ENCODE measurements at regions not wholly inside any gene's neighbourhood (a gene's known extent, or its start where the extent isn't known, plus 50 kb on each side); places are given as distances from the start of the nearest gene placed in this dataset.
A peak's percentile ranks its signal among the peaks of the same experiment; 100 is the strongest.

DNA sequence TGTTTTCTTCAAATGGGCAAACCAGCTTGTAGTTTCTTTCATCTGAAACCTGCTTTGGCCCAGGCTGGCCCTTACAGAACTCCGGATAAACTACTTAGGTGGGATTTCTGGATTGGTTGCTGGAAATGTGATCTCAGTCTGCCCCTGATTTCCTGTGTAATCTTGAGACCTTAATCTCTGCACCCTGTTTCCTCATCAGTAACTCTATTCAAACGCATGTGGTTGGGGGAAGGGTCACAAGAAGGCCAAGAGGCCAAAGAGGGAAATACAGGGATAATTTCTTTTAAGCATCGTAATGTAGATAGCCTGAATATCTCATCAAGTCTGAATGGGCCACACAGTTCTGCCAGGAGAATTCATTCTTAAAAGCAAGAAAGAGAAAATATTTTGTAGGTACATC lies 483.6 kb downstream of the LTN1 start:
- TF ChIP-seq, protein P1, sequence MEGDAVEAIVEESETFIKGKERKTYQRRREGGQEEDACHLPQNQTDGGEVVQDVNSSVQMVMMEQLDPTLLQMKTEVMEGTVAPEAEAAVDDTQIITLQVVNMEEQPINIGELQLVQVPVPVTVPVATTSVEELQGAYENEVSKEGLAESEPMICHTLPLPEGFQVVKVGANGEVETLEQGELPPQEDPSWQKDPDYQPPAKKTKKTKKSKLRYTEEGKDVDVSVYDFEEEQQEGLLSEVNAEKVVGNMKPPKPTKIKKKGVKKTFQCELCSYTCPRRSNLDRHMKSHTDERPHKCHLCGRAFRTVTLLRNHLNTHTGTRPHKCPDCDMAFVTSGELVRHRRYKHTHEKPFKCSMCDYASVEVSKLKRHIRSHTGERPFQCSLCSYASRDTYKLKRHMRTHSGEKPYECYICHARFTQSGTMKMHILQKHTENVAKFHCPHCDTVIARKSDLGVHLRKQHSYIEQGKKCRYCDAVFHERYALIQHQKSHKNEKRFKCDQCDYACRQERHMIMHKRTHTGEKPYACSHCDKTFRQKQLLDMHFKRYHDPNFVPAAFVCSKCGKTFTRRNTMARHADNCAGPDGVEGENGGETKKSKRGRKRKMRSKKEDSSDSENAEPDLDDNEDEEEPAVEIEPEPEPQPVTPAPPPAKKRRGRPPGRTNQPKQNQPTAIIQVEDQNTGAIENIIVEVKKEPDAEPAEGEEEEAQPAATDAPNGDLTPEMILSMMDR (IDR thresholded peaks at IDR 0.05) = no peak
- 38 to 58% methylated on average over 3 of the region's 3 CpGs for WGBS, 2 donors
- Histone ChIP-seq H3K4me1 (peaks cover 0 to 32% (median 0%) of the 10 kb centered on the region in 9 donors), H3K9me3 (peaks cover 0 to 20% (median 15%) of the 10 kb centered on the region in 11 donors), H3K4me3 (no peak overlapping the region), H3K27ac (peak overlapping the region in 3 of 10 donors; percentile 2 to 56 (median 5)), H3K36me3 (no peaks in the 10 kb centered on the region), H3K27me3 (no peaks in the 10 kb centered on the region)
- intact Hi-C loops (cut with DNase I) = loop anchor here in 2 of 10 donors (10.0 kb wide), 2 partner anchors 154 to 164 kb away; no protein-coding TSS in a partner anchor
- DNase-seq = no peak
- peak in 4 of 8 donors; percentile 11 to 71 (median 52) for ATAC-seq

DNA sequence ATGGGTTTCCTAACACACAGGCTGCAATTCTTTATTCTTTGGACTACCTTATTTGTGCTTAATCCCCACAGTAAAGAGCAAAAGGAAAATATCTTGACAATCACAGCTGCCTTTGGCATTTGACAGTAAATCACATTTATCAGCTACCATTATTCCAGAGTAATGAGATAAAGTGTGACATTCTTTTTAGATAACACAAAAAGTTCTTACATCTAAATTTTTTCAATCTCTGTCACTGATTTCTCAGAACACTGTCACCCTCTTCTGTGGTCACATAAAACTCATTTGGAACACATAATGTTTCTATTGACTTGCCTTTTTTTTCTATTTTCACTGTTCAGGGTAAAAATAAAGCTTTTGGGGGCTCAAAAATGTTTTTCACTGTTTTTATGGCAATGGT lies 484.6 kb downstream of the LTN1 start:
- Histone ChIP-seq H3K4me3 (no peak overlapping the region), H3K9me3 (peaks cover 0 to 20% (median 15%) of the 10 kb centered on the region in 11 donors), H3K27me3 (no peaks in the 10 kb centered on the region), H3K36me3 (no peaks in the 10 kb centered on the region), H3K4me1 (peaks cover 0 to 25% (median 0%) of the 10 kb centered on the region in 9 donors), H3K27ac (peak overlapping the region in 2 of 10 donors; percentile 2 to 56)
- no peak for ATAC-seq
- intact Hi-C loops (cut with DNase I) = loop anchor here in 2 of 10 donors (10.0 kb wide), 2 partner anchors 153 to 163 kb away; no protein-coding TSS in a partner anchor
- DNase-seq = no peak
- TF ChIP-seq, protein P1 (IDR thresholded peaks at IDR 0.05) = no peak

DNA sequence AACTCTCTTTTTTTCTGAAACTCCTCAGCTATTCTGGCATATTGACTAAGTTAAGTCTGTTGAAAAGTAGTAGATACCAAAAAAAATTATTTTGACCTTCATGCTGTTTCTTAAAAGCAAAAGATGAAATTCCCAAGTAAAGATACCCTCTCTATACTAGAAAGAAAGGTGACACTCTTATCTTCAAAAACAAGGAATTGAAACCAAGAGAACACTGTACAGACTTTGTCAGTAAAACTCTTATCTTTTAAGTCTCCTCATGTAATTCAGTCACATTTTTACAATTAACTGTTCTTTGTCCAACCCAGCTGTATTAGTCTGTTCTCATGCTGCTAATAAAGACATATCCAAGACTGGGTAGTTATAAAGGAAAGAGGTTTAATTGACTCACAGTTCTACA lies 496.2 kb downstream of the LTN1 start:
- Histone ChIP-seq H3K36me3 (no peaks in the 10 kb centered on the region), H3K27ac (no peak overlapping the region), H3K4me3 (no peak overlapping the region), H3K4me1 (no peaks in the 10 kb centered on the region), H3K9me3 (no peaks in the 10 kb centered on the region), H3K27me3 (no peaks in the 10 kb centered on the region)
- no peak for DNase-seq
- intact Hi-C loops (cut with DNase I) = no loop called here
- TF ChIP-seq, protein P1 (IDR thresholded peaks at IDR 0.05) = no peak
- no peak for ATAC-seq

DNA sequence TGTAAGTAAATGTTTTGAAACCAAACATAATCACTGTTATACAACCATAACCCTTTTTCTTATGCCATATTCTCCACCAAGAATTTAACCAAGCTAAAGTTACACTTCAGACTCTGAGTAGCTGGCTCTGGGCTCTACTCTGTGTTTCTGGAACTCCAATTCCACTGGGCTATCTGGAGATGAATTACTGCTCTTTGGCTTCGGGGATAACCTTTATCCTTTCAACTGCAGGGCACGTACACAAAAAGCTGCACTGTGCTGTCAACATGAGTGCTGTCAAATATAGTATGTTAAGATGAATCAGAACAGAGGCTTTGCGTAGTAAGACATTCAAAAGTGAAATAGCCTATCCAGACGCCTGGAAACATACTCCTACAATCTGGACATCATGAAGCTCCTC lies 500.6 kb downstream of the LTN1 start:
- TF ChIP-seq, protein P1 (IDR thresholded peaks at IDR 0.05) = no peak
- no peak for ATAC-seq
- Histone ChIP-seq H3K9me3 (no peaks in the 10 kb centered on the region), H3K27ac (no peak overlapping the region), H3K4me3 (no peak overlapping the region), H3K27me3 (no peaks in the 10 kb centered on the region), H3K36me3 (no peaks in the 10 kb centered on the region), H3K4me1 (peaks cover 0 to 8% (median 0%) of the 10 kb centered on the region in 9 donors)
- intact Hi-C loops (cut with DNase I) = no loop called here
- WGBS, 2 donors = 81 to 83% methylated on average over 4 of the region's 4 CpGs
- no peak for DNase-seq

Measured in heart right ventricle (tissue), 16 donors.